Skeletal muscle satellite cell (primary cell): ENCODE measurements at regions not wholly inside any gene's neighbourhood (a gene's known extent, or its start where the extent isn't known, plus 50 kb on each side); places are given as distances from the start of the nearest gene placed in this dataset.

Source experiments
- H3K27me3 ChIP-seq: 2 replicates; pipeline ENCODE4 v1.7.0; 2013; ENCODE audit warnings: low read length; ENCODE audit not compliant: control insufficient read depth, insufficient read depth
- H3K36me3 ChIP-seq: 2 replicates; pipeline ENCODE4 v1.7.0; 2013; ENCODE audit warnings: mild to moderate bottlenecking, control low read depth, low read length; ENCODE audit not compliant: insufficient read depth
- H3K4me1 ChIP-seq: 2 replicates; pipeline ENCODE4 v1.7.0; 2013; ENCODE audit warnings: low read length; ENCODE audit not compliant: control insufficient read depth, insufficient read depth
- H3K4me2 ChIP-seq: 2 replicates; pipeline ENCODE4 v1.7.0; 2013; ENCODE audit warnings: mild to moderate bottlenecking, low read length
- H3K4me3 ChIP-seq: 2 replicates; pipeline ENCODE4 v1.7.0; 2013; ENCODE audit warnings: low read length
- H3K9ac ChIP-seq: 2 replicates; pipeline ENCODE4 v1.7.0; 2013; ENCODE audit warnings: mild to moderate bottlenecking, low read depth, low read length, moderate library complexity
- H3K9me3 ChIP-seq: replicated peaks from 2 replicates; pipeline ENCODE4 v1.7.0; 2013; ENCODE audit warnings: mild to moderate bottlenecking, control low read depth, low read length

- no peaks in the 10 kb centered on the region for H3K36me3 ChIP-seq
- no peak overlapping the region for H3K9ac ChIP-seq
- H3K4me3 ChIP-seq = no peak overlapping the region
- H3K4me2 ChIP-seq = no peak overlapping the region
- no peaks in the 10 kb centered on the region for H3K9me3 ChIP-seq
- no peaks in the 10 kb centered on the region for H3K4me1 ChIP-seq
- no peaks in the 10 kb centered on the region for H3K27me3 ChIP-seq
Measured at GRCh38 chr15:29480949-29481348, 211.3 kb upstream of the NSMCE3 start.

GRCh38 chr15:29480278-29480677, 210.7 kb upstream of the NSMCE3 start:
- Histone ChIP-seq H3K4me2 (no peak overlapping the region), H3K36me3 (no peaks in the 10 kb centered on the region), H3K4me1 (no peaks in the 10 kb centered on the region), H3K27me3 (no peaks in the 10 kb centered on the region), H3K9me3 (no peaks in the 10 kb centered on the region), H3K9ac (no peak overlapping the region), H3K4me3 (no peak overlapping the region)

- Histone ChIP-seq H3K9ac (no peak overlapping the region), H3K4me2 (no peak overlapping the region), H3K36me3 (no peaks in the 10 kb centered on the region), H3K27me3 (no peaks in the 10 kb centered on the region), H3K4me3 (no peak overlapping the region), H3K9me3 (no peaks in the 10 kb centered on the region), H3K4me1 (no peaks in the 10 kb centered on the region)
Measured at GRCh38 chr15:29477256-29477655, 207.6 kb upstream of the NSMCE3 start.

- Histone ChIP-seq H3K27me3 (no peaks in the 10 kb centered on the region), H3K4me1 (no peaks in the 10 kb centered on the region), H3K4me3 (no peak overlapping the region), H3K36me3 (no peaks in the 10 kb centered on the region), H3K9me3 (no peaks in the 10 kb centered on the region), H3K9ac (no peak overlapping the region), H3K4me2 (no peak overlapping the region)
Measured at GRCh38 chr15:29476503-29477080, 207.0 kb upstream of the NSMCE3 start.

- Histone ChIP-seq H3K9ac (no peak overlapping the region), H3K27me3 (no peaks in the 10 kb centered on the region), H3K9me3 (no peaks in the 10 kb centered on the region), H3K36me3 (no peaks in the 10 kb centered on the region), H3K4me3 (no peak overlapping the region), H3K4me1 (no peaks in the 10 kb centered on the region), H3K4me2 (no peak overlapping the region)
Measured at GRCh38 chr15:29475096-29475495, 205.5 kb upstream of the NSMCE3 start.

GRCh38 chr15:29473621-29474105, 204.0 kb upstream of the NSMCE3 start:
- Histone ChIP-seq H3K4me1 (no peaks in the 10 kb centered on the region), H3K4me3 (no peak overlapping the region), H3K36me3 (no peaks in the 10 kb centered on the region), H3K27me3 (no peaks in the 10 kb centered on the region), H3K9me3 (no peaks in the 10 kb centered on the region), H3K9ac (no peak overlapping the region), H3K4me2 (no peak overlapping the region)

- no peaks in the 10 kb centered on the region for H3K36me3 ChIP-seq
- no peak overlapping the region for H3K4me3 ChIP-seq
- H3K27me3 ChIP-seq = no peaks in the 10 kb centered on the region
- H3K4me1 ChIP-seq = no peaks in the 10 kb centered on the region
- no peaks in the 10 kb centered on the region for H3K9me3 ChIP-seq
- no peak overlapping the region for H3K9ac ChIP-seq
- no peak overlapping the region for H3K4me2 ChIP-seq
Measured at GRCh38 chr15:29472901-29473445, 203.4 kb upstream of the NSMCE3 start.

- Histone ChIP-seq H3K36me3 (no peaks in the 10 kb centered on the region), H3K9me3 (no peaks in the 10 kb centered on the region)
Measured at GRCh38 chr15:29471757-29472156, 202.1 kb upstream of the NSMCE3 start.

GRCh38 chr15:29471306-29471705, 201.7 kb upstream of the NSMCE3 start:
- Histone ChIP-seq H3K9me3 (no peaks in the 10 kb centered on the region), H3K4me2 (no peak overlapping the region), H3K9ac (no peak overlapping the region), H3K4me1 (no peaks in the 10 kb centered on the region), H3K27me3 (no peaks in the 10 kb centered on the region), H3K4me3 (no peak overlapping the region), H3K36me3 (no peaks in the 10 kb centered on the region)

More at GRCh38 chr15:29471757-29472156, 202.1 kb upstream of the NSMCE3 start:
- no peaks in the 10 kb centered on the region for H3K27me3 ChIP-seq
- no peak overlapping the region for H3K9ac ChIP-seq
- no peak overlapping the region for H3K4me3 ChIP-seq
- no peaks in the 10 kb centered on the region for H3K4me1 ChIP-seq
- no peak overlapping the region for H3K4me2 ChIP-seq

- Histone ChIP-seq H3K36me3 (no peaks in the 10 kb centered on the region), H3K9ac (no peak overlapping the region), H3K4me1 (no peaks in the 10 kb centered on the region), H3K4me3 (no peak overlapping the region), H3K4me2 (no peak overlapping the region), H3K9me3 (no peaks in the 10 kb centered on the region), H3K27me3 (no peaks in the 10 kb centered on the region)
Measured at GRCh38 chr15:29470794-29471193, 201.2 kb upstream of the NSMCE3 start.

- Histone ChIP-seq H3K36me3 (no peaks in the 10 kb centered on the region), H3K4me2 (no peak overlapping the region), H3K4me3 (no peak overlapping the region), H3K27me3 (no peaks in the 10 kb centered on the region), H3K9ac (no peak overlapping the region), H3K9me3 (no peaks in the 10 kb centered on the region), H3K4me1 (no peaks in the 10 kb centered on the region)
Measured at GRCh38 chr15:29470311-29470710, 200.7 kb upstream of the NSMCE3 start.

GRCh38 chr15:29468899-29469298, 199.3 kb upstream of the NSMCE3 start:
- no peaks in the 10 kb centered on the region for H3K4me1 ChIP-seq
- H3K9me3 ChIP-seq = no peaks in the 10 kb centered on the region
- no peaks in the 10 kb centered on the region for H3K27me3 ChIP-seq
- no peaks in the 10 kb centered on the region for H3K36me3 ChIP-seq
- H3K4me2 ChIP-seq = no peak overlapping the region
- H3K4me3 ChIP-seq = no peak overlapping the region
- no peak overlapping the region for H3K9ac ChIP-seq
